HUES6 (cell line): ENCODE measurements at regions not wholly inside any gene's neighbourhood (a gene's known extent, or its start where the extent isn't known, plus 50 kb on each side); places are given as distances from the start of the nearest gene placed in this dataset.
"Not testable (repeated sequence)": the region's sequence is repeated elsewhere in the genome, so short reads cannot be mapped to it uniquely, and the experiment has no call there.

Experiments used
- H3K27ac ChIP-seq: 2 replicates; pipeline ENCODE4 v1.7.0; 2013; ENCODE audit warnings: low read depth, mild to moderate bottlenecking, low read length, inconsistent platforms
- H3K27me3 ChIP-seq: 2 replicates; pipeline ENCODE4 v1.6.1; 2013; ENCODE audit warnings: low read length; ENCODE audit not compliant: control insufficient read depth, insufficient read depth
- H3K36me3 ChIP-seq: 2 replicates; pipeline ENCODE4 v1.6.1; 2013; ENCODE audit warnings: low read length; ENCODE audit not compliant: control insufficient read depth, insufficient read depth
- H3K4me1 ChIP-seq: 2 replicates; pipeline ENCODE4 v1.6.1; 2013; ENCODE audit warnings: low read length; ENCODE audit not compliant: control insufficient read depth, insufficient read depth
- H3K4me3 ChIP-seq: 2 replicates; pipeline ENCODE4 v1.5.1; 2013; ENCODE audit warnings: low read depth, low read length
- H3K9ac ChIP-seq: one replicate; pipeline ENCODE4 v1.6.1; 2013; ENCODE audit warnings: mild to moderate bottlenecking, low read length
- H3K9me3 ChIP-seq: 2 replicates; pipeline ENCODE4 v1.6.1; 2013; ENCODE audit warnings: low read depth, low read length; ENCODE audit not compliant: control insufficient read depth, insufficient read depth

- no peaks in the 10 kb centered on the region for H3K27me3 ChIP-seq
- H3K27ac ChIP-seq: no peak overlapping the region
- no peak overlapping the region for H3K9ac ChIP-seq
- H3K4me1 ChIP-seq: no peaks in the 10 kb centered on the region; the same call in 1 of the 2 replicates
- no peaks in the 10 kb centered on the region for H3K36me3 ChIP-seq
- H3K9me3 ChIP-seq: no peaks in the 10 kb centered on the region
- H3K4me3 ChIP-seq: no peak overlapping the region
Observed at GRCh38 chrX:88828011-88828410, 81.0 kb downstream of the CPXCR1 start.

GRCh38 chrX:88830111-88830510 lies 83.1 kb downstream of the CPXCR1 start:
- Histone ChIP-seq H3K9ac (no peak overlapping the region), H3K4me3 (no peak overlapping the region), H3K27me3 (no peaks in the 10 kb centered on the region), H3K9me3 (no peaks in the 10 kb centered on the region), H3K27ac (no peak overlapping the region), H3K36me3 (no peaks in the 10 kb centered on the region), H3K4me1 (no peaks in the 10 kb centered on the region; the same call in 1 of the 2 replicates)

- not testable (repeated sequence) for H3K27me3 ChIP-seq, H3K9me3 ChIP-seq, H3K27ac ChIP-seq, H3K4me3 ChIP-seq, H3K4me1 ChIP-seq, H3K36me3 ChIP-seq, H3K9ac ChIP-seq
Observed at GRCh38 chrX:88837721-88838120, 90.7 kb downstream of the CPXCR1 start.

GRCh38 chrX:88838392-88838791 lies 91.4 kb downstream of the CPXCR1 start:
- Histone ChIP-seq H3K4me3 (no peak overlapping the region), H3K9ac (no peak overlapping the region), H3K9me3 (no peaks in the 10 kb centered on the region), H3K27ac (no peak overlapping the region), H3K27me3 (no peaks in the 10 kb centered on the region), H3K4me1 (no peaks in the 10 kb centered on the region), H3K36me3 (no peaks in the 10 kb centered on the region)

GRCh38 chrX:88843841-88844240 lies 96.8 kb downstream of the CPXCR1 start:
- H3K4me1 ChIP-seq, H3K27me3 ChIP-seq, H3K9ac ChIP-seq, H3K4me3 ChIP-seq, H3K36me3 ChIP-seq, H3K9me3 ChIP-seq, H3K27ac ChIP-seq: not testable (repeated sequence)

GRCh38 chrX:88853925-88854324 lies 106.9 kb downstream of the CPXCR1 start:
- H3K27ac ChIP-seq: no peak overlapping the region
- no peaks in the 10 kb centered on the region for H3K36me3 ChIP-seq
- H3K9me3 ChIP-seq: peaks cover 35% of the 10 kb centered on the region
- no peaks in the 10 kb centered on the region for H3K27me3 ChIP-seq
- H3K4me3 ChIP-seq: no peak overlapping the region
- H3K9ac ChIP-seq: no peak overlapping the region
- H3K4me1 ChIP-seq: no peaks in the 10 kb centered on the region

- no peak overlapping the region for H3K4me3 ChIP-seq
- H3K9ac ChIP-seq: no peak overlapping the region
- no peak overlapping the region for H3K27ac ChIP-seq
- peaks cover 4% of the 10 kb centered on the region for H3K9me3 ChIP-seq
- no peaks in the 10 kb centered on the region for H3K27me3 ChIP-seq
- H3K36me3 ChIP-seq: no peaks in the 10 kb centered on the region
- no peaks in the 10 kb centered on the region for H3K4me1 ChIP-seq
Observed at GRCh38 chrX:88863726-88864125, 116.7 kb downstream of the CPXCR1 start.

GRCh38 chrX:88865634-88866033 lies 118.6 kb downstream of the CPXCR1 start:
- no peaks in the 10 kb centered on the region for H3K4me1 ChIP-seq
- H3K4me3 ChIP-seq: no peak overlapping the region
- no peaks in the 10 kb centered on the region for H3K27me3 ChIP-seq
- H3K9me3 ChIP-seq: peaks cover 4% of the 10 kb centered on the region
- no peak overlapping the region for H3K9ac ChIP-seq
- no peak overlapping the region for H3K27ac ChIP-seq
- no peaks in the 10 kb centered on the region for H3K36me3 ChIP-seq

- H3K4me3 ChIP-seq: no peak overlapping the region
- no peak overlapping the region for H3K9ac ChIP-seq
- 0 out of 2 replicates have a peak, but pooled peaks cover 3% of the 10 kb centered on the region for H3K9me3 ChIP-seq
Observed at GRCh38 chrX:88881536-88881935, 134.5 kb downstream of the CPXCR1 start.

GRCh38 chrX:88883200-88883599 lies 136.2 kb downstream of the CPXCR1 start:
- H3K9ac ChIP-seq: no peak overlapping the region
- H3K9me3 ChIP-seq: 0 out of 2 replicates have a peak, but pooled peaks cover 2% of the 10 kb centered on the region
- H3K4me3 ChIP-seq: no peak overlapping the region
- H3K36me3 ChIP-seq: no peaks in the 10 kb centered on the region
- H3K4me1 ChIP-seq: no peaks in the 10 kb centered on the region
- H3K27me3 ChIP-seq: no peaks in the 10 kb centered on the region
- no peak overlapping the region for H3K27ac ChIP-seq

More at GRCh38 chrX:88881536-88881935, 134.5 kb downstream of the CPXCR1 start:
- Histone ChIP-seq H3K27me3 (no peaks in the 10 kb centered on the region), H3K27ac (no peak overlapping the region), H3K36me3 (no peaks in the 10 kb centered on the region), H3K4me1 (no peaks in the 10 kb centered on the region)

GRCh38 chrX:88886908-88887307 lies 139.9 kb downstream of the CPXCR1 start:
- Histone ChIP-seq H3K27me3 (no peaks in the 10 kb centered on the region), H3K27ac (no peak overlapping the region), H3K9ac (no peak overlapping the region), H3K4me3 (no peak overlapping the region), H3K36me3 (no peaks in the 10 kb centered on the region), H3K4me1 (no peaks in the 10 kb centered on the region), H3K9me3 (0 out of 2 replicates have a peak, but pooled peaks cover 2% of the 10 kb centered on the region)
